GM21825 (cell line): ENCODE measurements at regions not wholly inside any gene's neighbourhood (a gene's known extent, or its start where the extent isn't known, plus 50 kb on each side); places are given as distances from the start of the nearest gene placed in this dataset.
A peak's percentile ranks its signal among the peaks of the same experiment; 100 is the strongest.

Experiments
- ATAC-seq: cut with Tn5 transposase; IDR thresholded peaks from one replicate; pipeline ENCODE4 v1.9.1; 2021; ENCODE audit warnings: mild to moderate bottlenecking, moderate library complexity; ENCODE audit not compliant: unreplicated experiment

- ATAC-seq, result no peak
Measured at GRCh38 chr2:18907508-18907907, 318.1 kb upstream of the NT5C1B start.

GRCh38 chr2:18903750-18904149 is 314.4 kb upstream of the NT5C1B start:
- peak; percentile 98 for ATAC-seq

- ATAC-seq, result no peak
Measured at GRCh38 chr2:18901242-18901641, 311.9 kb upstream of the NT5C1B start.

GRCh38 chr2:18900691-18901141 is 311.3 kb upstream of the NT5C1B start:
- ATAC-seq, result no peak

GRCh38 chr2:18899725-18900124 is 310.4 kb upstream of the NT5C1B start:
- ATAC-seq, result no peak

- no peak for ATAC-seq
Measured at GRCh38 chr2:18898271-18898670, 308.9 kb upstream of the NT5C1B start.

GRCh38 chr2:18896125-18896764 is 306.9 kb upstream of the NT5C1B start:
- no peak for ATAC-seq

GRCh38 chr2:18891600-18892345 is 302.4 kb upstream of the NT5C1B start:
- ATAC-seq, result no peak

- no peak for ATAC-seq
Measured at GRCh38 chr2:18889565-18890332, 300.4 kb upstream of the NT5C1B start.

GRCh38 chr2:18885457-18885856 is 296.1 kb upstream of the NT5C1B start:
- ATAC-seq, result no peak

- ATAC-seq, result no peak
Measured at GRCh38 chr2:18883616-18884456, 294.5 kb upstream of the NT5C1B start.

GRCh38 chr2:18871430-18871829 is 282.1 kb upstream of the NT5C1B start:
- no peak for ATAC-seq

- no peak for ATAC-seq
Measured at GRCh38 chr2:18870307-18870706, 280.9 kb upstream of the NT5C1B start.

- no peak for ATAC-seq
Measured at GRCh38 chr2:18861951-18862350, 272.6 kb upstream of the NT5C1B start.

GRCh38 chr2:18860179-18860578 is 270.8 kb upstream of the NT5C1B start:
- ATAC-seq, result no peak

GRCh38 chr2:18856765-18857164 is 267.4 kb upstream of the NT5C1B start:
- ATAC-seq, result no peak

- ATAC-seq, result no peak
Measured at GRCh38 chr2:18855027-18855426, 265.7 kb upstream of the NT5C1B start.

- peak; percentile 80 for ATAC-seq
Measured at GRCh38 chr2:18849841-18850578, 260.6 kb upstream of the NT5C1B start.

- ATAC-seq, result no peak
Measured at GRCh38 chr2:18848646-18849045, 259.3 kb upstream of the NT5C1B start.

- ATAC-seq, result no peak
Measured at GRCh38 chr2:18845854-18846445, 256.6 kb upstream of the NT5C1B start.
